Esophagus squamous epithelium (tissue), 4 donors: ENCODE measurements at regions not wholly inside any gene's neighbourhood (a gene's known extent, or its start where the extent isn't known, plus 50 kb on each side); places are given as distances from the start of the nearest gene placed in this dataset.

ENCODE experiments used
- POLR2A ChIP-seq, 4 donors: fragments of 450-650 bp; IDR thresholded peaks; one replicate each; pipeline ENCODE4 v1.6.1; 2017; ENCODE audit warnings: antibody characterized with exemption in 4 of 4, mild to moderate bottlenecking in 4 of 4, moderate library complexity in 3 of 4
- TF ChIP-seq, protein P1 (sequence below), 6 experiments: fragments of 450-650 bp in 4 of 6; fragments of 200-600 bp in 2 of 6; sonication (generic) in 2 of 6; IDR thresholded peaks; one replicate each; pipeline ENCODE4 v1.5.1; 2016 to 2019; ENCODE audit warnings: antibody characterized with exemption in 6 of 6, mild to moderate bottlenecking in 4 of 6, moderate library complexity in 4 of 6

DNA sequence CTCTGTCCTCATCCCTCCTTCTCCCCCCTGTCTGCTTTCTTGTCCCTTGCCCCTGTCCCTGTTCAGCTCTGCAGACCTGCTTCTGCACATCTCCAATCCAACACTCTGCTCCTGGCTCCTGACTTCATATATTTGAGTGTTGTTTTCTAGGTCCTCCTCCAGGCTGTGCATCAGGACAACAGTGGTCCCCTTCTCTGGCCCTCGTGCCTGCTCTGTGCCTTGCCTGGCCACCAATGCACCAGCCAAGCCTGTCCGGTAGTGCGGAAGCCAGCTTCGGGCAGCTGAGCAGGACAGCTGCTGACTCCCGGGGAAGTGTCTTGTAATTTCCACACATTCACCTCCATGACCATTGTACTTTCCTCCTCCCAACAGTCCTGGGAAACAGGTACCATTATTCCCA is 203.4 kb upstream of the RAB4A start:
- TF ChIP-seq, protein P1, sequence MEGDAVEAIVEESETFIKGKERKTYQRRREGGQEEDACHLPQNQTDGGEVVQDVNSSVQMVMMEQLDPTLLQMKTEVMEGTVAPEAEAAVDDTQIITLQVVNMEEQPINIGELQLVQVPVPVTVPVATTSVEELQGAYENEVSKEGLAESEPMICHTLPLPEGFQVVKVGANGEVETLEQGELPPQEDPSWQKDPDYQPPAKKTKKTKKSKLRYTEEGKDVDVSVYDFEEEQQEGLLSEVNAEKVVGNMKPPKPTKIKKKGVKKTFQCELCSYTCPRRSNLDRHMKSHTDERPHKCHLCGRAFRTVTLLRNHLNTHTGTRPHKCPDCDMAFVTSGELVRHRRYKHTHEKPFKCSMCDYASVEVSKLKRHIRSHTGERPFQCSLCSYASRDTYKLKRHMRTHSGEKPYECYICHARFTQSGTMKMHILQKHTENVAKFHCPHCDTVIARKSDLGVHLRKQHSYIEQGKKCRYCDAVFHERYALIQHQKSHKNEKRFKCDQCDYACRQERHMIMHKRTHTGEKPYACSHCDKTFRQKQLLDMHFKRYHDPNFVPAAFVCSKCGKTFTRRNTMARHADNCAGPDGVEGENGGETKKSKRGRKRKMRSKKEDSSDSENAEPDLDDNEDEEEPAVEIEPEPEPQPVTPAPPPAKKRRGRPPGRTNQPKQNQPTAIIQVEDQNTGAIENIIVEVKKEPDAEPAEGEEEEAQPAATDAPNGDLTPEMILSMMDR (IDR thresholded peaks at IDR 0.05), result no peak
- TF ChIP-seq POLR2A (IDR thresholded peaks at IDR 0.05), result no peak
